Fibroblast of lung (primary cell): ENCODE measurements at regions not wholly inside any gene's neighbourhood (a gene's known extent, or its start where the extent isn't known, plus 50 kb on each side); places are given as distances from the start of the nearest gene placed in this dataset.

ENCODE experiments used
- CTCF ChIP-seq, 2 donors: IDR thresholded peaks in 1 of 2; conservative IDR thresholded peaks in 1 of 2; 1 replicate in 1 of 2; 2 replicates in 1 of 2; pipeline ENCODE4 v1.5.1; 2011 to 2012; ENCODE audit warnings: low read length in 2 of 2, control low read depth in 1 of 2, inconsistent platforms in 1 of 2, low read depth in 1 of 2, mild to moderate bottlenecking in 1 of 2
- EZH2 ChIP-seq: IDR thresholded peaks from 2 replicates; pipeline ENCODE4 v1.5.1; 2012; ENCODE audit warnings: low read length, control low read depth, mild to moderate bottlenecking; ENCODE audit errors: missing control alignments

DNA sequence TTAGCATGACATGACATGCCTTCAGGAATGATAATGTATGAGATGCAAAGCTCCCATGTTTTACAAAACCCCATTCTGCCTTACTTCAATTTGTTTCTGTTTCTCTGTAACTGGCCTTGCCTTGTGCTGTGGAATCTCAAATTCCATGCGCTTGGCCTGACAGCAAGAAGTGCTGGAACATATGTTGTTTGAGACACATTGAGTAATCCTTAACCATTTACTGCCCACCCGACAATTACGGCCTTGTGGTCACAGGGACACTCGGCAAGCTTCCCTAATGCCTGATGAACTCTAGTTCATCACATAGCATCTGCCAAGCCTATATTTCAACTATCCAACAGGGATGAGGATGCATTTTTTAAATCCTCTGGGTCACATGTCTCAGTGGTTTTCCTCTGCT lies 226.4 kb upstream of the CASK start:
- TF ChIP-seq CTCF (conservative IDR thresholded peaks at IDR 0.05 in 1 of 2, IDR thresholded peaks at IDR 0.05 in 1 of 2; ENCODE audit: low read depth in 1 of 2, low read length in 2 of 2) (no peak), EZH2 (no peak)
